Hindlimb muscle (tissue), 1 donor: ENCODE measurements at regions not wholly inside any gene's neighbourhood (a gene's known extent, or its start where the extent isn't known, plus 50 kb on each side); places are given as distances from the start of the nearest gene placed in this dataset.
"Not testable (repeated sequence)": the region's sequence is repeated elsewhere in the genome, so short reads cannot be mapped to it uniquely, and the experiment has no call there.

Experiments
- DNase-seq: peaks from one replicate; pipeline ENCODE4 v3.0.0-alpha.2; 2013

DNA sequence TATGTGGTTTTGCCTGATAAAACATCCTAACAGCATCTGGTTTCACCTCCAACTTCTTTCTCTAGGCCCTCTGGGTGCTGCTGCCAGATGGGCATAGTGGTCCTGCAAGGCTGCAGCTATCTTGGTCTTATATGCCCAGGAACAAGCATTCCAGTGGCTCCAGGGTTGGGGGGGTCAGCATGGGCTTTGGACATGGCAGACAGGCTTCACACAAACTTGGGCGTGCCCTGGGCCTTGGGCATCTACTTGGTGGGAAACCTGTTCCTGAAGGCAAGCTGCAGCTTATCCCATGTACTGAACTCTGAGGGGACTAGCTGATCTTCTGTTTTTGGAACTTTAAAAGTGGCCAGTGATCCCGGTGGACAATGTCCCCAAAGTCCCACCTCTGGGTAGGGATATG, 54.9 kb upstream of the ZNF678 start:
- no peak for DNase-seq

DNA sequence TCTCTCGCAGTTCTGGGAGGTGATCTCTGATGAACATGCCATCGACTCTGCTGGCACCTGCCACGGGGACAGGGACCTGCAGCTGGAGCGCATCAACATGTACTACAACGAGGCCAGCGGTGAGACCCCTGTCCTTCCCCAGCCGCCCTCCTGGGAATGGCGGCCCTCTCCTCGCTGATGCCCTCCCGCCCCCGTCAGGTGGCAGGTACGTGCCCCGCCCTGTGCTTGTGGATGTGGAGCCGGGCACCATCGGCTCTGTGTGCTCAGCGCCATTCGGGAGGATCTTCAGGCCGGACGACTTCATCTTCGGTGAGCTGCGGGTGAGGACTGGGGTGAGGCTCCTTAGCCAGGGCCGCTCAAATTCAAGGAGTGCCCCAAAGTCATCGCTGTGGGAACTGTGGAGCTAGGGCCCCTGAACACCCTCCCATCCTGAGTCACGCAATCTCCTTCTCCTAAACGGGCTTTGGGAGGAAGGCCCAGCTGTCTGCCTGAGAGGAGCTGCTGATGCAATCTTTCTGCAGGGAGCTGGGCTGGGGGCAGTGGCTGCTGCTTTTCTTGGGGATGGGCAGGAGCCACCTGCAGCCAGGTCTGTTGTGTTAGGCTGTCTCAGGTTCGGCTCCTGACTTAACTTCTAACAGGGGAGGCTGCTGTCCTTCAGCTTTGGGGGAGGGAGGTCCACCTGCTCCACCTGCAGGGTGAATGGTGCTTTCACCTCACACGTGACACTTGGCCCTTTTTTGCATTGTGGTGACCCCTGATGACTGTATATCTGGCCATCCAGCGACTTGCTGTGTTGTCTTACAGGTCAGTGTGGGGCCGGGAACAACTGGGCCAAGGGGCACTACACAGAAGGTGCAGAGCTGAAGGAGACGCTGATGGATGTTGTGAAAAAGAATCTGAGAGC, 56.6 kb upstream of the ZNF678 start:
- not testable (repeated sequence) for DNase-seq

DNA sequence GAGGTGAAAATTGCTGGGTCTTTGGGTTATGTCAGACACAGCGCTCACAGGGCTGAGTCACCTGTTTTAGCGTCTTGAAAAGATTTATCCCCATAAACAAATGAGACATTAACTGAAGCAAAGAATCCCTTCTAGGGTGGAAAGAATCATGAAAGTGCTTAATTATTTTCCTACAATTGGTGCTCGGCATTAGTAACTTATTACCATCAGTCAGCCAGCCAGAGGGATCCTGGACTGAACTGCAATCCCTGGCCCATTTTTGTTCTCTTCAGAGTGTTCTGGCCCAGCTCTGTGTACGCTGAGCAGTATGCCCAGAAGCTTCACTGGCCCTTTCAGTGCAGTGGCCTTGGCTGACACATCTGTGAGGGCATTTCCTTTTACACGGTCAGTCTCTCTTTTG, 67.3 kb upstream of the ZNF678 start:
- not testable (repeated sequence) for DNase-seq

DNA sequence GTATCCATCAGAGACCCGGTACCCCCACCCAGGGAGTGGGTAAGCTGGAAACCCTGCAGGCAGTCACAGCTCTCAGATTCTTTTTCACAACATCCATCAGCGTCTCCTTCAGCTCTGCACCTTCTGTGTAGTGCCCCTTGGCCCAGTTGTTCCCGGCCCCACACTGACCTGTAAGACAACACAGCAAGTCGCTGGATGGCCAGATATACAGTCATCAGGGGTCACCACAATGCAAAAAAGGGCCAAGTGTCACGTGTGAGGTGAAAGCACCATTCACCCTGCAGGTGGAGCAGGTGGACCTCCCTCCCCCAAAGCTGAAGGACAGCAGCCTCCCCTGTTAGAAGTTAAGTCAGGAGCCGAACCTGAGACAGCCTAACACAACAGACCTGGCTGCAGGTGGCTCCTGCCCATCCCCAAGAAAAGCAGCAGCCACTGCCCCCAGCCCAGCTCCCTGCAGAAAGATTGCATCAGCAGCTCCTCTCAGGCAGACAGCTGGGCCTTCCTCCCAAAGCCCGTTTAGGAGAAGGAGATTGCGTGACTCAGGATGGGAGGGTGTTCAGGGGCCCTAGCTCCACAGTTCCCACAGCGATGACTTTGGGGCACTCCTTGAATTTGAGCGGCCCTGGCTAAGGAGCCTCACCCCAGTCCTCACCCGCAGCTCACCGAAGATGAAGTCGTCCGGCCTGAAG, 69.3 kb upstream of the ZNF678 start:
- DNase-seq = not testable (repeated sequence)

DNA sequence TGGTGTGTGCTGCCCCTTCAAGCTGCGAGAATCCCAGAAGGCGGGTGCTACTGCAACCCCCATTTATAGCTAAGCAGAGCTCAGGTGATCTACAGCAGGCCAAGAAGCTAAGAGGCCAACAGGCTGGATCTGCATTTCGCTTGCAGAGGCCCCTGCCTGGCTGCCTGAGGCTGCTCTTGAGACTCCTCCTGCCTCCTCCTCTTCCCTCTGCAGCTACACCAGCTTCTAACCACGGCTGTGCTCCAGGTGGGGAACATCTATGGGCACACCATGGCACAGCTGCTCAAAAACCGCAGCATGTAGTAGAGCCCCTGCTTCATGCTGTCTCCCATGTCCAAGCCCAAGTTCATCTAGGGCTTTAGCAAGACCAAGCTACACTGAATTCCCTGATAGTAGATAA, 72.9 kb upstream of the ZNF678 start:
- DNase-seq = no peak

DNA sequence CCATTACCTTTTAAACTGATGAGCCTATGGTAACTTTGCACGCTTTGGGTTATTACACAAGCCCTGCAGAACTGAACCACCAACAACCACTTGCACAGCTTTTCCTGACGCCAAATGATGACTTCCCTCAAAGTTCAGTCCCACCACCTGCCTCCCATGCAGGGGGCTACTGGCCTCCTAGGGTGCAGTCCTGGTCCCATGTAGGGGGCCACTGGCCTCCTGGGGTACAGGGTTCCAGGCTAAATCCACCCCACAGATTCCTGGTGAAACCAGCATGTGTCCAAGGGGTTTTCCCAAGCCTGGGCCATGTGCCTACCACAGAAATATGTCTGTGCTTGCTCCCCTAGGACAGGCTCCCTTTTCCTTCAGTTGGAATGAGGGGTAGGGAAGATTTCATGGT, 73.4 kb upstream of the ZNF678 start:
- DNase-seq = no peak

DNA sequence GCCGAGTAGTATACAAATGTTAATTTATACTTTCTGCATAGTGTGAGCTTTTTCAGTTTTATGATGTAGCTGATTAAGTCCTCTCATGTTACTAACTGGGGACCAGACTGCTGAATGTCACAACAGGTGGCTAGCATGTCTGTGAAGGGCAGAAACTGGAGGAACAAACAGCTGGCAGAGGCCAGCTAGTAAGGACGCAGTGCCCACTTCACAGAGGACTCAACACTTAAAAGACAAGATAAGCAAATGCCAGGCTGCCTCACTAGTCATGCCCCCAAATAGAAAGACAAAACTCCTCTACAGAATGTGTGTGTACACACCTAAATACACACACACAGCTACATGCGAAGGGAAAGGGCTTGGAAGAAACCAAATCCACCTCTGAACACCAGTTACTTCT, 73.8 kb upstream of the ZNF678 start:
- DNase-seq = no peak

DNA sequence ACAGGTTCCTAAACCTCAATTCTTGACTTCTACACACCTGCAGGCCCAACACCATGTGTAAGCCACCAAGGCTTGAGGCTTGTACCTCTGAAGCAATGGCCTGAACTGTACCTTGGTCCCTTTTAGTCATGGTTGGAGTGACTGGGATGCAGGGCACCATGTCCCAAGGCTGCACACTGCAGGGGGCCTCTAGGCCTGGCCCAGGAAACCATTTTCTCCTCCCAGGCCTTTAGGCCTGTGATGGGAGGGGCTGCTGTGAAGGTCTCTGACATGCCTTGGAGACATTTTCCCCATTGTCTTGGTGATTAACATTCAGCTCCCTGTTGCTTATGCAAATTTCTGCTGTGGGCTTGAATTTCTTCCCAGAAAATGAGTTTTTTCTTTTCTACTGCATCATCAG, 75.8 kb upstream of the ZNF678 start:
- no peak for DNase-seq

DNA sequence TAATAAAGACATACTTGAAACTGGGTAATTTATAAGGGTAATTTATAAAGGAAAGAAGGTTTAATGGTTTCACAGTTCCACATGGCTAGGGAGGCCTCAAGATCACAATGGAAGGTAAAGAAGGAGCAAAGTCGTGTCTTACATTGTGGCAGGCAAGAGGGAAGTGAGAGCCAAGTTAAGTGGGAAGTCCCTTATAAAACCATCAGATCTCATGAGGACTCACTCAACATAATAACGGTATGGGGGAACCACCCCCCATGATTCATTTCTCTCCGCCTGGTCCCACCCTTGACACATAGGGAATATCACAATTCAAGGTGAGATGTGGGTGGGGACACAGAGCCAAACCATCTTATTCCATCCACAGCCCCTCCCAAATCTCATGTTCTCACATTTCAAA, 76.8 kb upstream of the ZNF678 start:
- no peak for DNase-seq

DNA sequence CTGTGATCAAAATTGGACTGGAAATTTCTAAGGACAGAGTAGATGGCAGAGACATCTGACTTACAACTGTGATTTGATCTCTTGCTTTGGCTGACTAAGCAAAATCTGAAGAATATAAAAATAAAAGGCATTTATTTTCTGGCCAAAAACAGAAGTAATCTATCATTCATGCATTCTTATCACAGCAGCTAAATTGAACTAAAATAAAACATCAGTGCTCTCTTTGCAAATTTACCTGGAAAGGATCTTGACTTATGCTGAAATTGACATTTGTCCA, 81.4 kb upstream of the ZNF678 start:
- DNase-seq = no peak

DNA sequence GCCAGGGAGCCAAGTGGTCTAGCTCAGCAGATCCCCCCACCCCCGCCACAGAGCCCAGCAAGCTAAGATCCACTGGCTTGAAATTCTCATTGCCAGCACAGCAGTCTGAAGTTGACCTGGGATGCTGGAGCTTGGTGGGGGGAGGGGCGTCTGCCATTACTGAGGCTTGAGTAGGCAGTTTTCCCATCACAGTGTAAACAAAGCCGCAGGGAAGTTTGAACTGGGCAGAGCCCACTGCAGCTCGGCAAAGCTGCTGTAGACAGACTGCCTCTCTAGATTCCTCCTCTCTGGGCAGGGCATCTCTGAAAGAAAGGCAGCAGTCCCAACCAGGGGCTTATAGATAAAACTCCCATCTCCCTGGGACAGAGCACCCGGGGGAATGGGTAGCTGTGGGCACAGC, 89.3 kb upstream of the ZNF678 start:
- not testable (repeated sequence) for DNase-seq

DNA sequence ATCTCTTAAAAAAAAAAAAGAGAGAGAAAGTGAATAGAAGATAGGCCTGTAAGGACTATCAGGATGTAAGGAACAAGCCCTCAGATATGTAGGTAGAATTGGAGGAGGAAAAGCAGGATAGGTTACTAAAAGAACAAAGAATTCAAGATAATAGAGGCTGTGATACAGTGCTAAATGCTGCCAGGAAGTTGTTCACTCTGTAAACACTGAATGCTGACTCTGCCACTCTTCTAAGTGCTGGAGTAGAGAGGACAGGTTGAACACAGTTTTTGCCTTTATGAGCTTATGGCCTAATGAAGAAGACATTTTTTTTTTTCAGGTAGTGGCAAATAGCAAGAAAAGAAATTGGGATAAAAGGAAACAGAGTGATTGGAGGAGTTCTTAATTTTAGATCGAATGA, 90.6 kb upstream of the ZNF678 start:
- no peak for DNase-seq

DNA sequence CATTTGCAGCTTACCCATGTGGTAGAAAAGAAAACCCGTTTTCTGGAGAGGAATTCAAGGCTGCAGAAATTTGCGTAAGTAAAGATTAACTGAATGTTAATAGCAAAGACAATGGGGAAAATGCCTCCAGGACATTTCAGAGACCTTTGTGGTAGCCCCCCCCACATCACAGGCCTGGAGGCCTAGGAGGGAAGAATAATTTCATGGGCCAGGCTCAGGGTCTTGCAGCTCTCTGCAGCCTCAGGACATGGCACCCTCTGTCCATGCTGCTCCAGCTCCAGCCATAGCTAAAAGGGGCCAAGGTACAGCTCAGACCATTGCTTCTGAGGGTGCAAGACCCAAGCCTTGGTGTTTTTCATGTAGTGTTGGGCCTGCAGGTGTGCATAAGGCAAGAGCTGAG, 92.7 kb upstream of the ZNF678 start:
- no peak for DNase-seq

DNA sequence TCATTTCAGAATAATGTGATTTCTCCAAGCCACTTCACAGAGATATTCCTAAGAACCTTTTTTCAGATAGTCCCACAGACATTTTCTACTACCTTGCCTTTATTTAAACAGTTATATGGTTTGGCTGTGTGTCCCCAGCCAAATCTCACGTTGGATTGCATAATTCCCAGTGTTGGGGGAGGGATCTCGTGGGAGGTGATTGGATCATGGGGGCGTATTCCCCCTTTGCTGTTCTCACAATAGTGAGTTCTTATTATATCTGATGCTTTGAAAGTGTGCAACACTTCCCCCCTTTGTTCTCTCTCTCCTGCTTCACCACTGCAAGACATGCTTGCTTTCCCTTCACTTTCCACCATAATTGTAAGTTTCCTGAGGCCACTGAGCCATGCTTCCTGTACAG, 93.6 kb upstream of the ZNF678 start:
- no peak for DNase-seq

DNA sequence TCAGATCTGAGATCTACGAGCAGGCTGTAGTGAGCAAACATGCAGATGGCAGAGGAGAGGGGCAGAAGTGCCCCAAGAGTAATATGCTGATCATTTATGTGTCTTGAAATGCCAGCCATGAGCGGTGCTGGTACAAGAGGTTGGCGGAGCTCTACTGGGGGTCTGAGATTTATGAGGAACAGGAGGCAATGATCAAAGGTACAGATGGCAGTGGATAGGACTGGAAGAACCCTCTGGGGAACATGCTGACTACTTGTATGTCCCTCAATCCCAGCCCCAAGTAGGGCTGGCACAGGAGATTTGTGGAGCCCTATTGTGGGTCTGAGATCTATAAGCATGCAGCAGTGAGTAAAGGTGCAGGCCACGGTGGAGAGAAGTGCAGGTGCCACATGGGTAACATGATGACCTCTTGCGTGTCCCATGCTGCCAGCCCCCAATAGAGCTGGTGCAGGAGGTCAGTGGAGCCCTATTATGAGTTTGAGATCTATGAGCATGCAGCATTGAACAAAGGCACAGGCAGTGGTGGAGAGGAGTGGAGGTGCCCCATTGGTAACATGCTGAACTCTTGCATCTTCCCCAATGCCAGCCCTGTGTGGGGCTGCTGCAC, 97.2 kb upstream of the ZNF678 start:
- DNase-seq = no peak

DNA sequence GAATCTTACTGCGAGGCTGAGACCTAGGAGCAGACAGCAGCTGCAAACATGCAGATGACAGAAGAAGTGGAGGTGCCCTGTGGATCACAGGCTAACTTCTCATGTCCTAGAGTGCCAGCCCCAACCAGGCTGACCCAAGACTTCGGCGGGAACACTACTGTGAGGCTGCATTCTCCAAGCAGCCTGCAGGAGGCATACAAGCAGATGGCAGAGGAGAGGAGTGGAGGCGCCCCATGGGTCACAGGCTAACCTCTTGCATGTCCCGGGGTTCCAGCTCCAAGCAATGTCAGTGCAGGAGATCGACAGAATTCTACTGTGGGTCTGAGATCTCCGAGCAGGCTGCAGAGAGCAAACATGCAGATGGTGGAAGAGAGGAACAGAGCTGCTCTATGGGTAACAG, 98.1 kb upstream of the ZNF678 start:
- no peak for DNase-seq

DNA sequence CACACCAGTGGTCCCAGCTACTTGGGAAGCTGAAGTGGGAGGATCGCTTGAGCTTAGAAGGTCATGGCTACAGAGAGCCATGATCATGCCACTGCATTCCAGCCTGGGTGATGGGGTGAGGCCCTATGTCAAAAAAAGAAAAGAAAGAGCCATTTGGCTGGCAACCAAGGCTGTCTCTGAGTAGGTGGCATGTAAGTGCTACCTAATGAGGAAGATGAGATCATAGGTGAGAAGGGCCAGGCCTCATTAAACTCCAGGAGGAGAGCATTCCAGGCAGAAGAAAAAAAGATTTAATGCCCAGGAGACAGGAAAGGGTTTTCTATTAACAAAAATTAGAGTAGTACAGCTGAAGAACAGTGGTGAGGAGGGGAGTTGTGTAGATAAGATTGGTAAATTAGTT, 103.4 kb upstream of the ZNF678 start:
- DNase-seq = no peak

DNA sequence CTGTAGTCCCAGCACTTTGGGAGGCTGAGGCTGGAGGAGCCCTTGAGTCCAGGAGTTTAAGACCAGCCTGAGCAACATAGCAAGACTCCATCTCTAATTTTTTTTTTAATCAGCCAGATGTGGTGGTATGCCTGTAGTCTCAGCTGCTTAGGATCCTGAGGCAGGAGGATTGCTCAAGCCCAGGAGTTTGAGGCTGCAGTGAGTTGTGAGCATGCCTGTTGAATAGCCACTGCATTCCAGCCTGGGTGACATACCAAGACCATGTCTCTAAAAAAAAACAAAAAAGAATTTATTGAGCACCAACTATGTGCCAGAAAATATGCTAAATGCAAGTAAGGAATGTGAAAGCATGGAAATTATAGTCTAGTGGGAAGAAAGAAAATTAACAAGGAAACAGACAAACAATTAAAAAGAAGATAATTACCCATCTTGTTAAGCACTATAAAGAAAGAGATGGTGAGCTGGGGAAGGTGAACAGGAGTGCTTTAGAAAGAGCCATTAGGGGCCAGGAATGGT, 104.0 kb upstream of the ZNF678 start:
- DNase-seq = no peak

DNA sequence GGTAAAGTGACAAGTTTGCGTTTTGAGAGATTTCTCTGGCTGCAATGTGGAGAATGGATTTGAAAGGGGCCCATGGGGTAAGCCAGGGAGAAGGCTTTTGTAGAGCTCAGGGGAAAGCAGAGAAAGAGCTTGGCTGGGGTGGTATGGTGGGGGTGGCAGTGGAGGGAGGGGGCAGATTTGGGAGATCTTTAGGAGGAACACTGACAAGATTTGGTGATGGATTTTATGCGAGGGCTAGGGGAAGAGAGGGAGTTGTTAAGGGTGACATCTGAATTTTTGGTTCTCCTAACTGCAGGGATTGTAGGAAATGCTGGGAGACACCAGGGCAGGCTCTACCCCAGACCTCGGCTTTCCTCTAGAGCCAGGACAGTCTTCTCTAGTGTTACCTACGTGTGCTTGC, 108.7 kb upstream of the ZNF678 start:
- no peak for DNase-seq

DNA sequence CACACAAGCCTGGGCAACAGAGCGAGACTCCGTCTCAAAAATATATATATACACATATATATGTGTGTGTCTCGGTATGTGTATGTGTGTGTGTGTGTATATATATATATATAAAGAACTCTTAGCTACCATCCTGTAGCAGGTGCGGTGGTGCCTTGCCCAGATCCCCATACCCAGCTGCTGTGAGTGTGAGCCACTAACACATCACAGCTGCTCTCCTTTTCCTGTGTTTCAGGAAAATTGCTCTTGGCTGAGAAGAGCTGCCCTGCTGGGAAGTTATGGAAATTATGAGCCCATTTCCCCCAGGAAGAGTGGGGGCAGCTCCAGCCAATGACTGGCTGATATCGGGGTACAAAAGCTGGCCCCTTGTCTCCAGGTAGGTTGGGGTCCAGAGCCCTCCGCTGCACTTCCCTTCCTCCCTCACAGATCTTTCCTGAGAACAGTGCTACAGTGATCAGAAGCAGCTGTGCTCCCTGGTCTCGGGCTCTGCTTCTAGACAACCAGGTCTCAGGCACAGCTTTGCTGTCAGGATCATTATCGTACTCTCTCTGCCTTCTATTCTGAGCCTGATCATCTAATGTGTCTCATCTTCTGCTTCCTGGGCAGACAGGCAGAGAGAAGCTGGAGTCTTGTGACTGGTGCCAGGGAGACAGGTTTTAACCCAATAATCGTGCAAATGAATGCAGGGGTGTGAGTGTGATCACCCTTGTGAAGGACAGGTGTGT, 109.6 kb upstream of the ZNF678 start:
- DNase-seq = no peak

DNA sequence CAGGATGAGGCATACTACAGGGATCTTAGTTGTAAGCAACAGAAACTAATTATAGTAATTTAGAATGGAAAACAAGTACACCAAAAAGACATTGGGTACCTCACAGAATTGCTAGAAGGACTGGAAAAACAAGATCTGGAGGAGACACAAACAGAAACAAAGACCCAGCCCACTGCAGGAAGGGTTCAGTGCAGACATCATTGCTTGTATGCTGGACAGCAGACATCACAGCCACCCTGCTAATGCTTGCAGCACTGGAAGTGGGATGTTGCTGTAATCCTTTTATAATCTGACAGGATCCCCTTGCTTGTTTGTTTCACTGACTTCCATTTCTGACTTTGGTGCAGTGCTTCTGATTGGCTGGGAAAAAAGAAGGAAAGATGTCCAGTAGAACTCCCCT, 111.4 kb upstream of the ZNF678 start:
- DNase-seq = no peak

DNA sequence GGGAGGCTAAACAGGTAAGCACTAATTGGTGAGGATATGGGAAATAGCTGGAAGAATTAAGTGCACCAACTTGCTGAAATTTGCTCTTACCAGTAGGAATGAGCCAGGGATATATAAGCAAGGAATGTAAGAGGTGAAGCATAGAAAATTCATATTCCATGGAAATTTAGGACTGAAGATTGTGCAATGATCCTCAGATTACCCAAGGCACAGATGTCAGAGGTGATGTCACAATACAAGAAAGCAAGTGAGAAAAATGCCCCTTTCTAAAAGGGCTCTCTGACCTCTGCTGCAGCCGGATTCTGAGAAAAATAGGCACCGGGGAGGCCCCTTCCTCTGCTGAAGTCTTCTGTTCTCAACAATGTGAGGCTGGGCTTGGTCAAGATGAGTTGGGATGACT, 112.3 kb upstream of the ZNF678 start:
- no peak for DNase-seq

DNA sequence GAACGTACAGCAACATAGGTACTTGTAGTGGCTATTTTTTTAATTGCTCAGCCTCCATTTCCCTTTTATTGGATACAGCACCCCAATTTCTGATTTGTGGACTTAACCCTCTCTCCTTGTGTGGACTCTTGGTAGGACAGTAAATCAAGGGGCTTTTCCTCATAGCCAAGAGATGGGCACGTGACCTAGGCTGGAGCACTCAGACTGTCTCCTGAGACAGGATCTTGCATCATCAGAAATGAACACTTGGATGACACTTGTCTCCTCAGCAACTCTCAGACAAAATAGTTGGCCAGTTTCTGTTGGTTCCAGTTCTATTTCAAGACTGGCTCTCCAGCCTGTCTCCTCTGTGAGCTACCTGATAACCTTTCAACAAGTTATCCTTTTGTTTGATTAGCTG, 112.9 kb upstream of the ZNF678 start:
- DNase-seq = no peak
